ENCODE measurements at regions not wholly inside any gene's neighbourhood (a gene's known extent, or its start where the extent isn't known, plus 50 kb on each side); places are given as distances from the start of the nearest gene placed in this dataset.

DNA sequence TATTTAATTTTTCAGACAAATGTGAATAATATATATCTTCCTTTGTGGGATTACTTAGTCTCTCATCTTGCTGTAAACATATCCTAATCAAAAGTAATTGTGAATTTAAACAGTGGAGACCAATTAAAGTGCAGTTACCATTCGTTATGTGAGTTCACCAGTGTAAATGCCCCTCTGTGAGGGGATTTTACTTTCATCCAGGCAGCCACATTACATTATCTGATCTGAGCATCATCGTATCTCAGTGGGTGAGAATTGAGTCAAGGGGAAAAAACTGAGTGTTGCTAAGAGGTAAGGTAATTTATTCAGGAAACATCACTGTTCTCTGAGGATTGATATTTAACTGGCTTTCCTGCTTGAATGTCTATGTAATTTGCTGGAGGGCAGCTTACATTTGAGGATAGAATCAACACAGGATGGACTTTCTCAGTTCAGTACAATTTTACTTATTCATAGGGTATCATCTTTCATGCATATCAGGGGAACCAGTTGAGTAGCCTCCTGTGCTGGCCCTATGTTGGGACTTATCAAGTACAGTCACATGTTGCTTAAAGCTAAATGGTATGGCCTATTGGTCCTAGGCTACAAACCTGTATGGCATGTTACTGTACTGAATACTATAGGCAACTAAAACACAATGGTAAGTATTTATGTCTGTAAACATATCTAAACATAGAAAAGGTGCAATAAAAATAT is 219.7 kb downstream of the CD47 start:
- TF ChIP-seq, protein P1, sequence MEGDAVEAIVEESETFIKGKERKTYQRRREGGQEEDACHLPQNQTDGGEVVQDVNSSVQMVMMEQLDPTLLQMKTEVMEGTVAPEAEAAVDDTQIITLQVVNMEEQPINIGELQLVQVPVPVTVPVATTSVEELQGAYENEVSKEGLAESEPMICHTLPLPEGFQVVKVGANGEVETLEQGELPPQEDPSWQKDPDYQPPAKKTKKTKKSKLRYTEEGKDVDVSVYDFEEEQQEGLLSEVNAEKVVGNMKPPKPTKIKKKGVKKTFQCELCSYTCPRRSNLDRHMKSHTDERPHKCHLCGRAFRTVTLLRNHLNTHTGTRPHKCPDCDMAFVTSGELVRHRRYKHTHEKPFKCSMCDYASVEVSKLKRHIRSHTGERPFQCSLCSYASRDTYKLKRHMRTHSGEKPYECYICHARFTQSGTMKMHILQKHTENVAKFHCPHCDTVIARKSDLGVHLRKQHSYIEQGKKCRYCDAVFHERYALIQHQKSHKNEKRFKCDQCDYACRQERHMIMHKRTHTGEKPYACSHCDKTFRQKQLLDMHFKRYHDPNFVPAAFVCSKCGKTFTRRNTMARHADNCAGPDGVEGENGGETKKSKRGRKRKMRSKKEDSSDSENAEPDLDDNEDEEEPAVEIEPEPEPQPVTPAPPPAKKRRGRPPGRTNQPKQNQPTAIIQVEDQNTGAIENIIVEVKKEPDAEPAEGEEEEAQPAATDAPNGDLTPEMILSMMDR (IDR thresholded peaks at IDR 0.05; ENCODE audit: insufficient read depth, low read length, severe bottlenecking) = no peak
- Histone ChIP-seq H3K36me3 (ENCODE audit: control insufficient read depth, insufficient read depth, low read length) (no peaks in the 10 kb centered on the region), H3K4me3 (ENCODE audit: low read depth, low read length) (no peak overlapping the region), H3K27me3 (ENCODE audit: control insufficient read depth, insufficient read depth, low read length) (no peaks in the 10 kb centered on the region)
- DNase-seq (ENCODE audit: low read depth) = peak; percentile 68
- no peak for FAIRE-seq

DNA sequence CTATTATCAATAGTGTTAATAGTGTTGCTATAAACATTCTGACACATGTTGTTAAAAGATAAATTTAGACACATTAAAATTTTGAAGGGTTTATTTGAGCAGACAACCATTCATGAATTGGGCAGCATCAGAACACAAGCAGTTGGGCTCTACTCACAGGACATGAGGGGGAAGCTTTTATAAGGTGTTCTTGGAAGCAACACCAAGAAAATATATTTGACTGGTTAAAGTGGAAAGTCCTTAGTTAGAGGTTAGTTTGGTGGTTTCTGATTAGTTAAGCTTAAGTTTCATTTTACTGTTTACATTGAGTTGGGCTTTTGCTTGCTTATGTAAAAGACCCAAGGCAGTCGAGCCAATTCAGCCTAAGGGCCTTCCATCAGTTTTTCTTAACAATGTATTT is 220.7 kb downstream of the CD47 start:
- H3K4me3 ChIP-seq (ENCODE audit: low read depth, low read length) = no peak overlapping the region
- FAIRE-seq = no peak

DNA sequence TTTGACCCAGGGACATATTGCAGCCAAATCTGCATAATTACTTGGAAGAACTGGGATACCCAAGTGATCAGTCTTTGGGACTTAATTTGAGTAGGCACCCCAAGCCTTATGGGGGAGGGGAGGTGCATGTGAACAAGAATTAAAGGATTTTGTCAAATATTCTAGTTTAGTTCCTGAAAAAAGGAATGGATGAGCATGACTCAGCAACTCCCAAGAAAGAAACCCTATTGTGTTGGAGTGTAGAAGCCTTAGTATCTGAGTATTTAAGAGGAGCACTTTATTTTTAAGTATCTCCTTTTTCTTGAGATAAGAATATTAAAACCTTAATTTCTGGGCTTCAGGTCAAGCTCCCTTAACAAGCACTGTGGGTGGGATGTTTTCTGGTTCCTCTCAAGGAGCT is 222.4 kb downstream of the CD47 start:
- Histone ChIP-seq H3K4me3 (ENCODE audit: low read depth, low read length) (no peak overlapping the region), H3K27me3 (ENCODE audit: control insufficient read depth, insufficient read depth, low read length) (no peaks in the 10 kb centered on the region), H3K36me3 (ENCODE audit: control insufficient read depth, insufficient read depth, low read length) (no peaks in the 10 kb centered on the region)
- no peak for DNase-seq (ENCODE audit: low read depth)
- no peak for FAIRE-seq
- TF ChIP-seq, protein P1 (IDR thresholded peaks at IDR 0.05; ENCODE audit: insufficient read depth, low read length, severe bottlenecking) = no peak

More for the DNA sequence above, 220.7 kb downstream of the CD47 start:
- H3K36me3 ChIP-seq (ENCODE audit: control insufficient read depth, insufficient read depth, low read length) = no peaks in the 10 kb centered on the region
- H3K27me3 ChIP-seq (ENCODE audit: control insufficient read depth, insufficient read depth, low read length) = no peaks in the 10 kb centered on the region
- DNase-seq (ENCODE audit: low read depth) = no peak
- TF ChIP-seq, protein P1 (IDR thresholded peaks at IDR 0.05; ENCODE audit: insufficient read depth, low read length, severe bottlenecking) = no peak

DNA sequence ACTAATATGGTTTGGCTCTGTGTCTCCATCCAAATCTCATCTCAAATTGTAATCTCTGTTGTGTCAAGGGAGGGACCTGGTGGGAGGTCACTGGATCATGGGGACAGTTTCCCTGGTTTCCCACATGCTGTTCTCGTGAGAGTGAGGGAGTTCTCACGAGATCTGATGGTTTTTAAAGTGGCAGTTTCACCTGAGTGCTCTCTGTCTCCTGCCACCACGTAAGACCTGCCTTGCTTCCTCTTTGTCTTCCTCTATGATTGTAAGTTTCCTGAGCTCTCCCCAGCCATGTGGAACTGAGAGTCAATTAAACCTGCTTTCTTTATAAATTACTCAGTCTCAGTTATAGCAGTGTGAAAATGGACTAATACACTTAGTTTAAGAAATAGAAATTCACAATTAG is 228.9 kb downstream of the CD47 start:
- H3K36me3 ChIP-seq (ENCODE audit: control insufficient read depth, insufficient read depth, low read length) = no peaks in the 10 kb centered on the region
- no peak for DNase-seq (ENCODE audit: low read depth)
- TF ChIP-seq, protein P1 (IDR thresholded peaks at IDR 0.05; ENCODE audit: insufficient read depth, low read length, severe bottlenecking) = no peak
- FAIRE-seq = no peak
- peaks cover 3% of the 10 kb centered on the region for H3K27me3 ChIP-seq (ENCODE audit: control insufficient read depth, insufficient read depth, low read length)
- H3K4me3 ChIP-seq (ENCODE audit: low read depth, low read length) = no peak overlapping the region

DNA sequence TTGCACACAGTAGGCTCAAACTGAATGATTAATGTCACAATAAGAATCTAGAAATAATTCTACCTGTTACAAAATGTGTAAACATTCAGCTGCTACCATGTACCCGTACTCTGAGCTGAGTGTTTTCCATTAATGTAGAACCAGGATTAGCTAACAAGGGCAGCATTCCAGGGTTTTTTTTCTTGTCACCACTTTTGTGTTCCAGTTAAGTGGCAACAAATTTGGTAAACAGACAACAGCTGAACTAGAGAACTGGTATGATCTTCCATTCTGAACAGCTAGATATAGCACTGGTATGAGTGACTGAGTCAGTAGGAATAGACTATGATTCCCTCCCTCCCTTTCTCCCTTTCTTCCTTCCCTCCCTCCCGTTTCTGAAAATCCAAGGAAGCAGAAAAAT is 229.4 kb downstream of the CD47 start:
- Histone ChIP-seq H3K36me3 (ENCODE audit: control insufficient read depth, insufficient read depth, low read length) (no peaks in the 10 kb centered on the region), H3K27me3 (ENCODE audit: control insufficient read depth, insufficient read depth, low read length) (peaks cover 3% of the 10 kb centered on the region), H3K4me3 (ENCODE audit: low read depth, low read length) (no peak overlapping the region)
- TF ChIP-seq, protein P1 (IDR thresholded peaks at IDR 0.05; ENCODE audit: insufficient read depth, low read length, severe bottlenecking) = no peak
- no peak for FAIRE-seq
- DNase-seq (ENCODE audit: low read depth) = no peak

Measured in bronchial epithelial cell (primary cell).